A549 (cell line): ENCODE measurements at regions not wholly inside any gene's neighbourhood (a gene's known extent, or its start where the extent isn't known, plus 50 kb on each side); places are given as distances from the start of the nearest gene placed in this dataset.

Experiments used
- ATAC-seq, 2 experiments: fragments of 200-7000 bp in 1 of 2; fragments of >200 bp in 1 of 2; cut with Nextera tagmentation in 1 of 2; cut with Tn5 transposase in 1 of 2; 3 replicates each; pipeline versions ENCODE4 v1.8.0 to v1.9.1; 2018 to 2020; ENCODE audit warnings: mild to moderate bottlenecking in 1 of 2, moderate library complexity in 1 of 2
- CTCF ChIA-PET: fragments of 300-600 bp; sonication (Branson Sonifier 250); formaldehyde crosslinking; extraction: SDS; loops from one replicate; lab custom pipeline; 2021; ENCODE audit warnings: antibody characterized with exemption, inconsistent platforms; lab: Yijun Ruan, JAX
- POLR2A ChIA-PET: fragments of 350-600 bp; formaldehyde crosslinking; extraction: SDS; loops from one replicate; lab custom pipeline; 2021; ENCODE audit warnings: antibody characterized with exemption, inconsistent platforms; lab: Yijun Ruan, JAX
- DNase-seq, 2 experiments: peaks; one replicate each; pipeline versions ENCODE4 v3.0.0 to v3.0.0-alpha.2; 2011 to 2016; ENCODE audit warnings: low read depth in 1 of 2, low spot score in 1 of 2
- FAIRE-seq: peaks from 2 replicates; lab custom pipeline; 2011; peaks lifted over from hg19 to GRCh38; lab: Jason Lieb, UNC
- H3K27ac ChIP-seq, 2 experiments: fragments of >200 bp; sonication (Bioruptor Twin); formaldehyde crosslinking; 3 replicates each; pipeline ENCODE4 v1.5.1; 2016 to 2017
- H3K4me1 ChIP-seq: fragments of >200 bp; sonication (Bioruptor Twin); formaldehyde crosslinking; 3 replicates; pipeline ENCODE4 v1.6.1; 2016
- H3K4me2 ChIP-seq: fragments of >200 bp; sonication (Bioruptor Twin); formaldehyde crosslinking; 3 replicates; pipeline ENCODE4 v1.6.1; 2016
- H3K4me3 ChIP-seq: fragments of >200 bp; sonication (Bioruptor Twin); formaldehyde crosslinking; 3 replicates; pipeline ENCODE4 v1.5.1; 2016
- H3K9me3 ChIP-seq: fragments of >200 bp; sonication (Bioruptor Twin); formaldehyde crosslinking; 3 replicates; pipeline ENCODE4 v1.6.1; 2016
- CEBPB ChIP-seq, 2 experiments: fragments of >200 bp in 1 of 2; sonication (Bioruptor Twin) in 1 of 2; formaldehyde crosslinking in 1 of 2; IDR thresholded peaks; 2 replicates each; pipeline ENCODE4 v1.6.1; 2012 to 2016
- CHD2 ChIP-seq: fragments of 150-350 bp; IDR thresholded peaks from 2 replicates; pipeline ENCODE4 v1.6.1; 2014; ENCODE audit warnings: low read length; ENCODE audit not compliant: partially characterized antibody
- EHF ChIP-seq: fragments of 250-450 bp; sonication (Bioruptor Pico); IDR thresholded peaks from 2 replicates; pipeline ENCODE4 v1.5.0; 2020; ENCODE audit warnings: mild to moderate bottlenecking
- ELK1 ChIP-seq: fragments of 150-350 bp; IDR thresholded peaks from 2 replicates; pipeline ENCODE4 v1.6.1; 2014; ENCODE audit warnings: low read depth, mild to moderate bottlenecking, low read length
- EP300 ChIP-seq, 2 experiments: fragments of >200 bp; sonication (Bioruptor Twin); formaldehyde crosslinking; IDR thresholded peaks; 2 replicates in 1 of 2; 3 replicates in 1 of 2; pipeline ENCODE4 v1.6.1; 2016 to 2017
- FOSB ChIP-seq: fragments of 250-450 bp; sonication (Bioruptor Pico); IDR thresholded peaks from 2 replicates; pipeline ENCODE4 v1.5.0; 2020; ENCODE audit warnings: mild to moderate bottlenecking, moderate library complexity
- HDAC2 ChIP-seq: fragments of 200-600 bp; sonication (generic); IDR thresholded peaks from 2 replicates; pipeline ENCODE4 v1.6.1; 2016
- HEYL ChIP-seq: fragments of 250-450 bp; sonication (Bioruptor Pico); IDR thresholded peaks from 2 replicates; pipeline ENCODE4 v1.8.0; 2021; ENCODE audit warnings: mild to moderate bottlenecking, moderate library complexity
- MYC ChIP-seq: IDR thresholded peaks from 2 replicates; pipeline ENCODE4 v1.6.1; 2012; ENCODE audit warnings: mild to moderate bottlenecking, inconsistent platforms, low read length, improper control_type of control experiment, borderline replicate concordance
- PHF8 ChIP-seq: fragments of 200-600 bp; sonication (generic); IDR thresholded peaks from 2 replicates; pipeline ENCODE4 v1.6.1; 2016; ENCODE audit warnings: low read depth, mild to moderate bottlenecking, antibody characterized with exemption, moderate library complexity, borderline replicate concordance
- POLR2A ChIP-seq: IDR thresholded peaks from 2 replicates; pipeline ENCODE4 v1.6.1; 2012; ENCODE audit warnings: mild to moderate bottlenecking, low read length
- RAD21 ChIP-seq, 2 experiments: fragments of >200 bp in 1 of 2; sonication (Bioruptor Twin) in 1 of 2; formaldehyde crosslinking in 1 of 2; IDR thresholded peaks in 1 of 2; conservative IDR thresholded peaks in 1 of 2; 2 replicates in 1 of 2; 3 replicates in 1 of 2; pipeline ENCODE4 v1.6.1; 2012 to 2018; ENCODE audit warnings: inconsistent platforms in 1 of 2
- RCOR1 ChIP-seq: fragments of 150-350 bp; IDR thresholded peaks from 2 replicates; pipeline ENCODE4 v1.6.1; 2014; ENCODE audit warnings: antibody characterized with exemption, low read length, low read depth
- RNF2 ChIP-seq: fragments of 200-600 bp; sonication (generic); IDR thresholded peaks from 2 replicates; pipeline ENCODE4 v1.6.1; 2016; ENCODE audit warnings: low read depth, mild to moderate bottlenecking, antibody characterized with exemption, moderate library complexity, borderline replicate concordance
- SMC3 ChIP-seq: fragments of >200 bp; sonication (Bioruptor Twin); formaldehyde crosslinking; IDR thresholded peaks from 3 replicates; pipeline ENCODE4 v1.6.1; 2018; ENCODE audit warnings: inconsistent platforms
- SREBF2 ChIP-seq: fragments of 450-650 bp; IDR thresholded peaks from 2 replicates; pipeline ENCODE4 v1.6.1; 2014; ENCODE audit warnings: mild to moderate bottlenecking, moderate library complexity
- ZC3H11A ChIP-seq: fragments of 450-650 bp; IDR thresholded peaks from 2 replicates; pipeline ENCODE4 v1.6.1; 2014; ENCODE audit warnings: antibody characterized with exemption, mild to moderate bottlenecking
- ZFP36 ChIP-seq: fragments of 450-650 bp; IDR thresholded peaks from 2 replicates; pipeline ENCODE4 v1.6.1; 2014; ENCODE audit warnings: borderline replicate concordance; ENCODE audit not compliant: partially characterized antibody
- WGBS: methylation state at CpG from one replicate; pipeline ENCODE4 v1.1.6; 2017; ENCODE audit errors: missing lambda C conversion rate; 5-methylcytosine and 5-hydroxymethylcytosine counted together
- TF ChIP-seq, protein P1 (sequence below): fragments of 250-450 bp; sonication (Bioruptor Pico); IDR thresholded peaks from 2 replicates; pipeline ENCODE4 v1.5.0; 2020; ENCODE audit warnings: low read depth, mild to moderate bottlenecking, moderate library complexity
- TF ChIP-seq, protein P2 (sequence below): fragments of 200-600 bp; sonication (generic); IDR thresholded peaks from 2 replicates; pipeline ENCODE4 v1.6.1; 2016; ENCODE audit warnings: antibody characterized with exemption, mild to moderate bottlenecking, moderate library complexity
- TF ChIP-seq, protein P3 (sequence below): fragments of 450-650 bp; IDR thresholded peaks from 2 replicates; pipeline ENCODE4 v1.6.1; 2014; ENCODE audit warnings: antibody characterized with exemption

DNA sequence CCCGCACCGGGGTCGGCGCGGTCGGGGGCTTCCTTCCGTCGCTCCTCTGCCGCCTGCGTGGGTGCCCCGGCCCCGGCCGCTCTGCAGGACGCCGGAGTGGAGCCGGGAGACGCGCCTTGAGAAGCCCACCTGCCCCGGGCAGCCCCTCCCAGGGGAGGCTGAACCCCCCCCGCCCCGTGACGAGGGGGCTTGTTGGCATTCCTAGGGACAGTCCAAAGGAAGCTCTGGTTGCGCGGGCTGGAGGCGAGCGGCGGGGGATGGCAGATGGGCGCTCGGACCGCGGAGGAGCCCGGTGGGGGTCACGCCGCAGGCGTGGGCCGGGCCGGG, 133.5 kb upstream of the MGAT5 start:
- no peak; a peak in 2 of 6 replicates for ATAC-seq
- H3K4me1 ChIP-seq: peaks cover 31% of the 10 kb centered on the region
- no CpG with 5 or more reads among the region's 37 CpGs for WGBS
- peak overlapping the region; percentile 92 for H3K4me3 ChIP-seq
- FAIRE-seq: no peak
- peak overlapping the region; percentile 73 for H3K4me2 ChIP-seq
- ChIA-PET POLR2A (interaction anchor here (1.2 kb wide), 1 partner anchor 798 kb away, joined by 4 read pairs; the partner anchor contains the start of gene CCNT2), CTCF (interaction anchor here (0.6 to 6.5 kb wide), 7 partner anchors 95 to 964 kb away, joined by 3 to 76 read pairs (median 22); no protein-coding TSS in a partner anchor)
- DNase-seq: no peak
- H3K9me3 ChIP-seq: no peaks in the 10 kb centered on the region
- TF ChIP-seq RCOR1 (no peak), EP300 (IDR thresholded peaks at IDR 0.05) (no peak), PHF8 (peak; percentile 26; the same call in 1 of the 2 replicates)
- TF ChIP-seq, all 56 proteins: peak for 1
- H3K27ac ChIP-seq: peak overlapping the region; percentile 85 to 87

DNA sequence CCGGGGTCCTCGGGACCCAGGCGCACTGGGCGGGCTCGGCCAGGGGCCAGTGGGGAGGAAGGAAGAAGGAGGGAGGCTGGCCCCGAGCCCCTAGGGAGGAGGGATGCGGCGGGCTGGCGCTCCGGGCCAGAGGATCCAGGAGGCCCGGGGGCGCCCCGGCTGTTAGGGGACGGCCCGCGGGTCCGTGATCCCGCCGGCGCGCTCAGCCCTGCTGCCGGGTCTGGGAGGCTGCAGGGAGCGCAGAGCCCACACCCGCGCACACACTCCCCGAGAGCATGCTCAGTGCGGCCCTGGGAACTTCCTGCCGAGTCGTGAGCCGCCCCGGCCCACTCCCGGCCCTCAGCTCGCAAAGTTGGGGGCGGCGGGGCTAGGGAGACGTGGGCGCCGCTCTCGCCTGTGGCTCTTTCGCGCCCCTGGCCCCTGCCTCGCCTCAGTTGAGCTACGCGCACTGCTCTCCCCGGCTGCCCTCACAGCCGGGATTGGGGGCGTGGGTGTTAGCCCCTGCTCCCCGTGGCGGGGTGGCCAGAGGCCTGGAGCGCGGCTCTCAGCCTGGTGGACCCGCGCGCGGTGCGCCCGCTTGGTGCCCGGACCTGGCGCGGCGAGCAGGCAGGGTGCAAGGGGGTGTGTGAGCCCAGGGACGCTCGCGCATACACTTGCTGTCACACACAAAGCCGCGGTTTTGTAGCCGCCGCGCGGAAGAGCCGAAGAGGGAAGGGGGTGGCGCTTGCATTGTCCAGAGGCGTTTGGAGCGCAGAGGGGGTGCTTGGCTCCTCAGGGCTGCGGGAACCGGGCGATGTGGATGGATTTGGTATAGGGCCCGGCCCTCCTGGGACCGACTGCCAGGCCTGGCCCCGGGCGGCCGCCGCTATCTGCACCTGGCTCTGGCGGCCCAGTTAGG, 132.9 kb upstream of the MGAT5 start:
- POLR2A ChIA-PET: no interaction called here
- peak overlapping the region; percentile 92 for H3K4me3 ChIP-seq
- CTCF ChIA-PET: interaction anchor here (0.6 to 6.5 kb wide), 6 partner anchors 95 to 964 kb away, joined by 3 to 76 read pairs (median 34); no protein-coding TSS in a partner anchor
- peak; percentile 62 to 79 for ATAC-seq
- TF ChIP-seq CEBPB (IDR thresholded peaks at IDR 0.05) (no peak), SREBF2 (no peak), PHF8 (peak; percentile 45), EHF (CRISPR knock-in tag) (no peak), ELK1 (no peak), HDAC2 (peak; percentile 67; the same call in 1 of the 2 replicates), POLR2A (peak; percentile 50)
- TF ChIP-seq, protein P1, sequence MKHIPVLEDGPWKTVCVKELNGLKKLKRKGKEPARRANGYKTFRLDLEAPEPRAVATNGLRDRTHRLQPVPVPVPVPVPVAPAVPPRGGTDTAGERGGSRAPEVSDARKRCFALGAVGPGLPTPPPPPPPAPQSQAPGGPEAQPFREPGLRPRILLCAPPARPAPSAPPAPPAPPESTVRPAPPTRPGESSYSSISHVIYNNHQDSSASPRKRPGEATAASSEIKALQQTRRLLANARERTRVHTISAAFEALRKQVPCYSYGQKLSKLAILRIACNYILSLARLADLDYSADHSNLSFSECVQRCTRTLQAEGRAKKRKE: no peak
- TF ChIP-seq, all 56 proteins: peak for 3
- DNase-seq: peak in 1 of 2 experiments; percentile 53
- Histone ChIP-seq H3K27ac (peak overlapping the region; percentile 85 to 87), H3K4me1 (peaks cover 31% of the 10 kb centered on the region), H3K9me3 (no peaks in the 10 kb centered on the region), H3K4me2 (peak overlapping the region; percentile 73)
- no peak for FAIRE-seq
- WGBS: 6% methylated on average over 33 of the region's 84 CpGs

- 80% methylated on average over 3 of the region's 3 CpGs for WGBS
- no peak for FAIRE-seq
- Histone ChIP-seq H3K4me2 (no peak overlapping the region), H3K4me3 (no peak overlapping the region), H3K4me1 (peaks cover 31% of the 10 kb centered on the region), H3K27ac (no peak overlapping the region), H3K9me3 (no peaks in the 10 kb centered on the region)
- TF ChIP-seq, protein P1: no peak
- no peak for TF ChIP-seq RAD21 (conservative IDR thresholded peaks at IDR 0.05 in 1 of 2, IDR thresholded peaks at IDR 0.05 in 1 of 2)
- TF ChIP-seq EHF (CRISPR knock-in tag): no peak
- TF ChIP-seq, protein P2, sequence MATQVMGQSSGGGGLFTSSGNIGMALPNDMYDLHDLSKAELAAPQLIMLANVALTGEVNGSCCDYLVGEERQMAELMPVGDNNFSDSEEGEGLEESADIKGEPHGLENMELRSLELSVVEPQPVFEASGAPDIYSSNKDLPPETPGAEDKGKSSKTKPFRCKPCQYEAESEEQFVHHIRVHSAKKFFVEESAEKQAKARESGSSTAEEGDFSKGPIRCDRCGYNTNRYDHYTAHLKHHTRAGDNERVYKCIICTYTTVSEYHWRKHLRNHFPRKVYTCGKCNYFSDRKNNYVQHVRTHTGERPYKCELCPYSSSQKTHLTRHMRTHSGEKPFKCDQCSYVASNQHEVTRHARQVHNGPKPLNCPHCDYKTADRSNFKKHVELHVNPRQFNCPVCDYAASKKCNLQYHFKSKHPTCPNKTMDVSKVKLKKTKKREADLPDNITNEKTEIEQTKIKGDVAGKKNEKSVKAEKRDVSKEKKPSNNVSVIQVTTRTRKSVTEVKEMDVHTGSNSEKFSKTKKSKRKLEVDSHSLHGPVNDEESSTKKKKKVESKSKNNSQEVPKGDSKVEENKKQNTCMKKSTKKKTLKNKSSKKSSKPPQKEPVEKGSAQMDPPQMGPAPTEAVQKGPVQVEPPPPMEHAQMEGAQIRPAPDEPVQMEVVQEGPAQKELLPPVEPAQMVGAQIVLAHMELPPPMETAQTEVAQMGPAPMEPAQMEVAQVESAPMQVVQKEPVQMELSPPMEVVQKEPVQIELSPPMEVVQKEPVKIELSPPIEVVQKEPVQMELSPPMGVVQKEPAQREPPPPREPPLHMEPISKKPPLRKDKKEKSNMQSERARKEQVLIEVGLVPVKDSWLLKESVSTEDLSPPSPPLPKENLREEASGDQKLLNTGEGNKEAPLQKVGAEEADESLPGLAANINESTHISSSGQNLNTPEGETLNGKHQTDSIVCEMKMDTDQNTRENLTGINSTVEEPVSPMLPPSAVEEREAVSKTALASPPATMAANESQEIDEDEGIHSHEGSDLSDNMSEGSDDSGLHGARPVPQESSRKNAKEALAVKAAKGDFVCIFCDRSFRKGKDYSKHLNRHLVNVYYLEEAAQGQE: no peak
- TF ChIP-seq ZFP36: no peak
- TF ChIP-seq MYC: no peak
- no peak for TF ChIP-seq RNF2
- no peak for TF ChIP-seq SMC3
- TF ChIP-seq FOSB: no peak
- TF ChIP-seq CHD2: no peak
- TF ChIP-seq HEYL: no peak
- no peak for TF ChIP-seq EP300 (IDR thresholded peaks at IDR 0.05)
- TF ChIP-seq ZC3H11A: no peak
- TF ChIP-seq, protein P3, sequence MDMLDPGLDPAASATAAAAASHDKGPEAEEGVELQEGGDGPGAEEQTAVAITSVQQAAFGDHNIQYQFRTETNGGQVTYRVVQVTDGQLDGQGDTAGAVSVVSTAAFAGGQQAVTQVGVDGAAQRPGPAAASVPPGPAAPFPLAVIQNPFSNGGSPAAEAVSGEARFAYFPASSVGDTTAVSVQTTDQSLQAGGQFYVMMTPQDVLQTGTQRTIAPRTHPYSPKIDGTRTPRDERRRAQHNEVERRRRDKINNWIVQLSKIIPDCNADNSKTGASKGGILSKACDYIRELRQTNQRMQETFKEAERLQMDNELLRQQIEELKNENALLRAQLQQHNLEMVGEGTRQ: no peak
- ChIA-PET CTCF (interaction anchor here (1.0 to 1.8 kb wide), 4 partner anchors 85 to 290 kb away, joined by 3 to 6 read pairs (median 4); no protein-coding TSS in a partner anchor), POLR2A (no interaction called here)
- ATAC-seq: no peak
- DNase-seq: no peak
These were observed 131.3 kb upstream of the MGAT5 start for GRCh38 chr2:134122610-134123009.
